HepG2 (cell line): ENCODE measurements at regions not wholly inside any gene's neighbourhood (a gene's known extent, or its start where the extent isn't known, plus 50 kb on each side); places are given as distances from the start of the nearest gene placed in this dataset.
A peak's percentile ranks its signal among the peaks of the same experiment; 100 is the strongest.

Experiments used
- ATF1 ChIP-seq: IDR thresholded peaks from 2 replicates; pipeline ENCODE4 v1.6.1; 2016; ENCODE audit warnings: mild to moderate bottlenecking, control low read depth
- RAD21 ChIP-seq: fragments of 450-650 bp; formaldehyde crosslinking; IDR thresholded peaks from 2 replicates; pipeline ENCODE4 v1.5.0; 2020; ENCODE audit warnings: mild to moderate bottlenecking
- RERE ChIP-seq: IDR thresholded peaks from 2 replicates; pipeline ENCODE4 v1.6.1; 2016; ENCODE audit warnings: low read depth, missing genetic modification reagents, missing compliant biosample characterization
- TBL1XR1 ChIP-seq: fragments of 150-350 bp; IDR thresholded peaks from 2 replicates; pipeline ENCODE4 v1.6.1; 2014; ENCODE audit warnings: borderline replicate concordance, low read length; ENCODE audit not compliant: partially characterized antibody
- ZFP90 ChIP-seq: sonication (generic); formaldehyde crosslinking; IDR thresholded peaks from 2 replicates; pipeline ENCODE4 v1.8.0; 2022; ENCODE audit warnings: missing genetic modification reagents, mild to moderate bottlenecking, inconsistent platforms, borderline replicate concordance
- ZNF205 ChIP-seq: IDR thresholded peaks from 2 replicates; pipeline ENCODE4 v1.6.1; 2018; ENCODE audit warnings: missing biosample characterization, missing genetic modification reagents
- ZNF337 ChIP-seq: sonication (generic); formaldehyde crosslinking; IDR thresholded peaks from 2 replicates; pipeline ENCODE4 v1.5.1; 2020; ENCODE audit warnings: missing genetic modification reagents, low read depth, mild to moderate bottlenecking, borderline replicate concordance
- ZNF709 ChIP-seq: sonication (generic); formaldehyde crosslinking; IDR thresholded peaks from 2 replicates; pipeline ENCODE4 v1.5.0; 2020; ENCODE audit warnings: mild to moderate bottlenecking, missing genetic modification reagents
- ZNF710 ChIP-seq: sonication (generic); formaldehyde crosslinking; IDR thresholded peaks from 2 replicates; pipeline ENCODE4 v1.5.0; 2020; ENCODE audit warnings: mild to moderate bottlenecking, missing genetic modification reagents, borderline replicate concordance
- ZNF770 ChIP-seq: sonication (generic); formaldehyde crosslinking; IDR thresholded peaks from 2 replicates; pipeline ENCODE4 v1.5.0; 2020; ENCODE audit warnings: mild to moderate bottlenecking, missing genetic modification reagents
- TF ChIP-seq, protein P1 (sequence below): sonication (generic); formaldehyde crosslinking; IDR thresholded peaks from 2 replicates; pipeline ENCODE4 v1.4.0; 2020; ENCODE audit warnings: missing genetic modification reagents
- TF ChIP-seq, protein P2 (sequence below): sonication (generic); formaldehyde crosslinking; IDR thresholded peaks from 2 replicates; pipeline ENCODE4 v1.4.0; 2020; ENCODE audit warnings: missing genetic modification reagents, borderline replicate concordance

DNA sequence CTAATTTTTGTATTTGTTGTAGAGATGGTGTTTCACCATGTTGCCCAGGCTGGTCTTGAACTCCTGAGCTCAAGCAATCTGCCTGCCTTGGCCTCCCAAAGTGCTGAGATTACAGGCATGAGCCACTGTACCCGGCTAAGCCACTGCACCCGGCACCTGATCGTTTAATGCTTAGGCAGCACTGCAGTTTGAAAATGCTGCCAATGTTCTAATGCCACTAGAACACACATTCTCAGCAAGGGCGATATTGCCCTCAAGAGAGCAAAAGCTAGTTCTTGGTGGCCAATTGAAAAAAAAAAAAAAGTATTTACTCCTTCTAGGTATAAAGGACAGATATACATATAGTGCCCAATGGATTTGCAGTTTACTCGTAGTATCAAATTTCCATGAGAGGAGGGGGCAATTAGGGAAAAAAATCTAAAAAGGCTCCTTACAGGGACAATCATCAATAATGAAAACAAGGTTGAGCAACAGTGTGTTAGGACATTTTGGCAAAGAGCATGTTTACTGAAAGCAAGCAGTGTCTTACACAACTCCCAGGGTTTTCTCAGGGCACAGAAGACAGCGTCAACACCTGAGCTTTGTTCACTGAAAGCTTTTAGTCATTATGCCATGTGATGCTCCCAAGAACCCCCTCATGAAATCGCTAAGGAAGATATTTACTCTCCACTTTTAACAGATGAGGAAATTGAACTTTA lies 199.9 kb upstream of the PKDCC start (continued):
- TF ChIP-seq RERE (CRISPR knock-in tag) (peak; percentile 91), TBL1XR1 (peak; percentile 93), ZNF205 (peak; percentile 91), ZNF709 (no peak), ZNF770 (CRISPR knock-in tag) (no peak), ZNF337 (CRISPR knock-in tag) (peak; percentile 68; the same call in 1 of the 2 replicates), ZNF710 (CRISPR knock-in tag) (peak; percentile 92; the same call in 1 of the 2 replicates), ZFP90 (CRISPR knock-in tag) (no peak), ATF1 (CRISPR knock-in tag) (peak; percentile 65), RAD21 (CRISPR knock-in tag) (no peak)
- TF ChIP-seq, protein P1, sequence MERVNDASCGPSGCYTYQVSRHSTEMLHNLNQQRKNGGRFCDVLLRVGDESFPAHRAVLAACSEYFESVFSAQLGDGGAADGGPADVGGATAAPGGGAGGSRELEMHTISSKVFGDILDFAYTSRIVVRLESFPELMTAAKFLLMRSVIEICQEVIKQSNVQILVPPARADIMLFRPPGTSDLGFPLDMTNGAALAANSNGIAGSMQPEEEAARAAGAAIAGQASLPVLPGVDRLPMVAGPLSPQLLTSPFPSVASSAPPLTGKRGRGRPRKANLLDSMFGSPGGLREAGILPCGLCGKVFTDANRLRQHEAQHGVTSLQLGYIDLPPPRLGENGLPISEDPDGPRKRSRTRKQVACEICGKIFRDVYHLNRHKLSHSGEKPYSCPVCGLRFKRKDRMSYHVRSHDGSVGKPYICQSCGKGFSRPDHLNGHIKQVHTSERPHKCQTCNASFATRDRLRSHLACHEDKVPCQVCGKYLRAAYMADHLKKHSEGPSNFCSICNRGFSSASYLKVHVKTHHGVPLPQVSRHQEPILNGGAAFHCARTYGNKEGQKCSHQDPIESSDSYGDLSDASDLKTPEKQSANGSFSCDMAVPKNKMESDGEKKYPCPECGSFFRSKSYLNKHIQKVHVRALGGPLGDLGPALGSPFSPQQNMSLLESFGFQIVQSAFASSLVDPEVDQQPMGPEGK (CRISPR knock-in tag), result peak; percentile 95
- TF ChIP-seq, protein P2, sequence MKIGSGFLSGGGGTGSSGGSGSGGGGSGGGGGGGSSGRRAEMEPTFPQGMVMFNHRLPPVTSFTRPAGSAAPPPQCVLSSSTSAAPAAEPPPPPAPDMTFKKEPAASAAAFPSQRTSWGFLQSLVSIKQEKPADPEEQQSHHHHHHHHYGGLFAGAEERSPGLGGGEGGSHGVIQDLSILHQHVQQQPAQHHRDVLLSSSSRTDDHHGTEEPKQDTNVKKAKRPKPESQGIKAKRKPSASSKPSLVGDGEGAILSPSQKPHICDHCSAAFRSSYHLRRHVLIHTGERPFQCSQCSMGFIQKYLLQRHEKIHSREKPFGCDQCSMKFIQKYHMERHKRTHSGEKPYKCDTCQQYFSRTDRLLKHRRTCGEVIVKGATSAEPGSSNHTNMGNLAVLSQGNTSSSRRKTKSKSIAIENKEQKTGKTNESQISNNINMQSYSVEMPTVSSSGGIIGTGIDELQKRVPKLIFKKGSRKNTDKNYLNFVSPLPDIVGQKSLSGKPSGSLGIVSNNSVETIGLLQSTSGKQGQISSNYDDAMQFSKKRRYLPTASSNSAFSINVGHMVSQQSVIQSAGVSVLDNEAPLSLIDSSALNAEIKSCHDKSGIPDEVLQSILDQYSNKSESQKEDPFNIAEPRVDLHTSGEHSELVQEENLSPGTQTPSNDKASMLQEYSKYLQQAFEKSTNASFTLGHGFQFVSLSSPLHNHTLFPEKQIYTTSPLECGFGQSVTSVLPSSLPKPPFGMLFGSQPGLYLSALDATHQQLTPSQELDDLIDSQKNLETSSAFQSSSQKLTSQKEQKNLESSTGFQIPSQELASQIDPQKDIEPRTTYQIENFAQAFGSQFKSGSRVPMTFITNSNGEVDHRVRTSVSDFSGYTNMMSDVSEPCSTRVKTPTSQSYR (CRISPR knock-in tag), result peak; percentile 80
